ENCODE measurements at regions not wholly inside any gene's neighbourhood (a gene's known extent, or its start where the extent isn't known, plus 50 kb on each side); places are given as distances from the start of the nearest gene placed in this dataset.

DNA sequence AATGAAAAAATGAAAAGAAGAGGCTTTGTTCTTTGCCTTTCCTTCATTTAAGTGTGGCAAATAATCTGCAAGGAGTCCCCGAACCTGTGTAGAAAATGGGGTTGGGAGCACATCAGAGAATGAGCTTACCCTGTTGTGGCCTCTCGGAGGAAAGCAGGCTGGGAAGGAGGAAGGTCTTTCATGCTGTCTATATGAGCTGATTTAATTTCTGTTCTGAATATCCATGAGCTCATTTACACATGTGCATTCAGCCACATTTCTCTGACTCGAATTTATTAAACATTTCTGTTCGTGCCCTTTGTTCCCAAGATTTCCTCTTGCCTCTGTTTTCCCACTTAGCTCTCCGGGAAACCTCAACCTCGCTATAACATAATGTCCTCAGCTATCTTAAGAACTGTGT lies 584.4 kb upstream of the CDH4 start:
- Histone ChIP-seq H3K27me3 (ENCODE audit: low read length) (no peaks in the 10 kb centered on the region), H3K36me3 (ENCODE audit: insufficient read depth, low read length) (no peaks in the 10 kb centered on the region)

GRCh38 chr20:60669211-60669610 lies 582.9 kb upstream of the CDH4 start:
- no peak for DNase-seq
- Histone ChIP-seq H3K4me2 (ENCODE audit: low read depth, low read length, poor library complexity, severe bottlenecking) (no peak overlapping the region), H3K9me3 (ENCODE audit: low read length) (no peaks in the 10 kb centered on the region), H3K4me1 (ENCODE audit: low read length) (no peaks in the 10 kb centered on the region), H4K20me1 (ENCODE audit: insufficient read depth, low read depth, low read length) (no peaks in the 10 kb centered on the region), H3K79me2 (ENCODE audit: low read length) (no peaks in the 10 kb centered on the region), H2AFZ (ENCODE audit: low read length) (no peak overlapping the region), H3K27ac (ENCODE audit: low read length) (no peak overlapping the region), H3K9ac (ENCODE audit: low read length) (no peak overlapping the region), H3K9me2 (replicated peaks; ENCODE audit: insufficient read depth, low read length) (no peaks in the 10 kb centered on the region), H3K4me3 (ENCODE audit: low read length) (no peak overlapping the region), H3K27me3 (ENCODE audit: low read length) (no peaks in the 10 kb centered on the region), H3K36me3 (ENCODE audit: insufficient read depth, low read length) (no peaks in the 10 kb centered on the region)

More for the DNA sequence above, 584.4 kb upstream of the CDH4 start:
- H3K79me2 ChIP-seq (ENCODE audit: low read length), result no peaks in the 10 kb centered on the region
- no peaks in the 10 kb centered on the region for H3K4me1 ChIP-seq (ENCODE audit: low read length)
- no peak for DNase-seq
- H3K9me3 ChIP-seq (ENCODE audit: low read length), result no peaks in the 10 kb centered on the region
- no peak overlapping the region for H3K4me2 ChIP-seq (ENCODE audit: low read depth, low read length, poor library complexity, severe bottlenecking)
- no peaks in the 10 kb centered on the region for H4K20me1 ChIP-seq (ENCODE audit: insufficient read depth, low read depth, low read length)
- H2AFZ ChIP-seq (ENCODE audit: low read length), result no peak overlapping the region
- H3K9me2 ChIP-seq (replicated peaks; ENCODE audit: insufficient read depth, low read length), result no peaks in the 10 kb centered on the region
- no peak overlapping the region for H3K4me3 ChIP-seq (ENCODE audit: low read length)
- no peak overlapping the region for H3K9ac ChIP-seq (ENCODE audit: low read length)
- no peak overlapping the region for H3K27ac ChIP-seq (ENCODE audit: low read length)

DNA sequence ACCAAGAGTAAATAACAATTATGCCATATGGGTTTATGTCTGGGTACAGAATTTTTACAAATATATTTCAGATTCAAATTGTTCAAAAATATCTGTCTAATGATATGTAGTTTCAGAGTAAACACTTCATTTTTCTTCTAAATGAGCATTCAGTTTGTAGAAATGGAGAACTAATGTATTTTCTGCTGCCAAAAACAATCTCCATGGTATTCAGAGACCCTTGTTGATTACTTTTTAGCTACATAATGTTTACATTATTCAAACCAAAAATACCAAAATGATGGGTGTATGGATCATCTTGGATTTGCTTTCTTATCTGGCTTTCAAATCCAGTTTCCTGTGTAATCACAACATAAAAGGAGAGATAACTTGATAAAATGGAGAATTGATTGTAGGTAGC lies 576.0 kb upstream of the CDH4 start:
- Histone ChIP-seq H3K36me3 (ENCODE audit: insufficient read depth, low read length) (no peaks in the 10 kb centered on the region), H3K9me3 (ENCODE audit: low read length) (no peaks in the 10 kb centered on the region), H3K27me3 (ENCODE audit: low read length) (no peaks in the 10 kb centered on the region), H3K4me3 (ENCODE audit: low read length) (no peak overlapping the region), H3K4me1 (ENCODE audit: low read length) (no peaks in the 10 kb centered on the region), H3K9me2 (replicated peaks; ENCODE audit: insufficient read depth, low read length) (no peaks in the 10 kb centered on the region), H2AFZ (ENCODE audit: low read length) (no peak overlapping the region), H4K20me1 (ENCODE audit: insufficient read depth, low read depth, low read length) (no peaks in the 10 kb centered on the region), H3K9ac (ENCODE audit: low read length) (no peak overlapping the region), H3K79me2 (ENCODE audit: low read length) (no peaks in the 10 kb centered on the region), H3K27ac (ENCODE audit: low read length) (no peak overlapping the region), H3K4me2 (ENCODE audit: low read depth, low read length, poor library complexity, severe bottlenecking) (no peak overlapping the region)
- DNase-seq, result no peak

GRCh38 chr20:60677819-60678218 lies 574.2 kb upstream of the CDH4 start:
- H3K27ac ChIP-seq (ENCODE audit: low read length), result no peak overlapping the region
- H3K4me2 ChIP-seq (ENCODE audit: low read depth, low read length, poor library complexity, severe bottlenecking), result no peak overlapping the region
- H3K79me2 ChIP-seq (ENCODE audit: low read length), result no peaks in the 10 kb centered on the region
- H3K4me1 ChIP-seq (ENCODE audit: low read length), result no peaks in the 10 kb centered on the region
- H3K9me3 ChIP-seq (ENCODE audit: low read length), result no peaks in the 10 kb centered on the region
- no peak for DNase-seq
- no peaks in the 10 kb centered on the region for H3K9me2 ChIP-seq (replicated peaks; ENCODE audit: insufficient read depth, low read length)
- no peaks in the 10 kb centered on the region for H4K20me1 ChIP-seq (ENCODE audit: insufficient read depth, low read depth, low read length)
- no peaks in the 10 kb centered on the region for H3K27me3 ChIP-seq (ENCODE audit: low read length)
- no peaks in the 10 kb centered on the region for H3K36me3 ChIP-seq (ENCODE audit: insufficient read depth, low read length)
- H3K9ac ChIP-seq (ENCODE audit: low read length), result no peak overlapping the region
- no peak overlapping the region for H2AFZ ChIP-seq (ENCODE audit: low read length)
- H3K4me3 ChIP-seq (ENCODE audit: low read length), result no peak overlapping the region

DNA sequence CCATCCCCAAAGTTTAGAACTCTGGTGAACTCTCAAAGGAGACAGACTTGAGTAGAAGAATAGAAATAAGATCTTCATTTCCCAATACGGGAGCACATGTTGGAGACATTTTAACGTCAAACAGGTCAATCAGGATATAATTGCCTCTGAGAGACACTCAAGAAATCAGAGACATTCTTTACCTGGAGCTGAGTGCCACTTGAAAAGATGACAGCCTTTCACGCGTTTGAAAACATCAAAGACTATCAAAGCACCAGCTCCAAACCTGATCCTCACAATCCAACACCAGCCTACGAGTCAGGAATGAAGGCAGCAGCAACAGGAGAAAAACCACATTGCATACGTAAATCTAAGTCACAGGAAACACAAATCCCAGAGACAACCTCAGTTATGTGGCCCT lies 571.5 kb upstream of the CDH4 start:
- DNase-seq, result no peak

GRCh38 chr20:60687213-60687612 lies 564.8 kb upstream of the CDH4 start:
- H2AFZ ChIP-seq (ENCODE audit: low read length), result no peak overlapping the region
- H3K27ac ChIP-seq (ENCODE audit: low read length), result no peak overlapping the region
- no peak overlapping the region for H3K4me2 ChIP-seq (ENCODE audit: low read depth, low read length, poor library complexity, severe bottlenecking)
- no peaks in the 10 kb centered on the region for H3K36me3 ChIP-seq (ENCODE audit: insufficient read depth, low read length)
- H3K9ac ChIP-seq (ENCODE audit: low read length), result no peak overlapping the region
- H3K4me1 ChIP-seq (ENCODE audit: low read length), result no peaks in the 10 kb centered on the region
- H3K9me3 ChIP-seq (ENCODE audit: low read length), result no peaks in the 10 kb centered on the region
- H3K79me2 ChIP-seq (ENCODE audit: low read length), result no peaks in the 10 kb centered on the region
- H3K9me2 ChIP-seq (replicated peaks; ENCODE audit: insufficient read depth, low read length), result no peaks in the 10 kb centered on the region
- H4K20me1 ChIP-seq (ENCODE audit: insufficient read depth, low read depth, low read length), result no peaks in the 10 kb centered on the region
- H3K27me3 ChIP-seq (ENCODE audit: low read length), result no peaks in the 10 kb centered on the region
- no peak overlapping the region for H3K4me3 ChIP-seq (ENCODE audit: low read length)
- DNase-seq, result no peak

More for the DNA sequence above, 571.5 kb upstream of the CDH4 start:
- Histone ChIP-seq H3K36me3 (ENCODE audit: insufficient read depth, low read length) (no peaks in the 10 kb centered on the region), H3K79me2 (ENCODE audit: low read length) (no peaks in the 10 kb centered on the region), H3K9me2 (replicated peaks; ENCODE audit: insufficient read depth, low read length) (no peaks in the 10 kb centered on the region), H2AFZ (ENCODE audit: low read length) (no peak overlapping the region), H3K27ac (ENCODE audit: low read length) (no peak overlapping the region), H3K9ac (ENCODE audit: low read length) (no peak overlapping the region), H3K4me1 (ENCODE audit: low read length) (no peaks in the 10 kb centered on the region), H3K4me3 (ENCODE audit: low read length) (no peak overlapping the region), H3K27me3 (ENCODE audit: low read length) (no peaks in the 10 kb centered on the region), H3K9me3 (ENCODE audit: low read length) (no peaks in the 10 kb centered on the region), H4K20me1 (ENCODE audit: insufficient read depth, low read depth, low read length) (no peaks in the 10 kb centered on the region), H3K4me2 (ENCODE audit: low read depth, low read length, poor library complexity, severe bottlenecking) (no peak overlapping the region)

DNA sequence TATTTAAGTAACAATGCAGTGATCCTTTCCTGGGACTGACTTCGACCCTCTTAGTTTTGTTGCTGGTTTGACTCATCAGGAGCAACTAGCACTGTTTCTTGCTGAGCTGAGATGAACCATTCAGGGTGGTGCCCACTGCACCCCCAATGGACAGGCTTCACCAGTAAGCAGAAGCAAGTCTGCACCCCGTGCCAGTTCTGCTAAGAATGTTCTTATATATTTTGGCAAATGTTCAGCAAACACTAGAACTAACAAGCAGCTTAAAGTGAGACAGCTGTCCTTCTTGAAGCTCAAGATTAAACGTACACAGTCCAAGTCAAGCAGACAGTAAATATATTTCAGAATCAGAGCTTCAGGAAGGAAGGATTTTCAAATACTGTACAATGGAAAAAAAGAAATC lies 561.3 kb upstream of the CDH4 start:
- Histone ChIP-seq H3K4me3 (ENCODE audit: low read length) (no peak overlapping the region), H3K79me2 (ENCODE audit: low read length) (no peaks in the 10 kb centered on the region), H4K20me1 (ENCODE audit: insufficient read depth, low read depth, low read length) (no peaks in the 10 kb centered on the region), H3K36me3 (ENCODE audit: insufficient read depth, low read length) (no peaks in the 10 kb centered on the region), H3K9me2 (replicated peaks; ENCODE audit: insufficient read depth, low read length) (no peaks in the 10 kb centered on the region), H2AFZ (ENCODE audit: low read length) (no peak overlapping the region), H3K4me2 (ENCODE audit: low read depth, low read length, poor library complexity, severe bottlenecking) (no peak overlapping the region), H3K9ac (ENCODE audit: low read length) (no peak overlapping the region), H3K4me1 (ENCODE audit: low read length) (no peaks in the 10 kb centered on the region), H3K27me3 (ENCODE audit: low read length) (no peaks in the 10 kb centered on the region), H3K27ac (ENCODE audit: low read length) (no peak overlapping the region), H3K9me3 (ENCODE audit: low read length) (no peaks in the 10 kb centered on the region)
- no peak for DNase-seq

- Histone ChIP-seq H2AFZ (ENCODE audit: low read length) (no peak overlapping the region), H3K9ac (ENCODE audit: low read length) (no peak overlapping the region), H3K79me2 (ENCODE audit: low read length) (no peaks in the 10 kb centered on the region), H3K9me3 (ENCODE audit: low read length) (no peaks in the 10 kb centered on the region), H3K4me2 (ENCODE audit: low read depth, low read length, poor library complexity, severe bottlenecking) (no peak overlapping the region), H3K4me1 (ENCODE audit: low read length) (no peaks in the 10 kb centered on the region), H3K27ac (ENCODE audit: low read length) (no peak overlapping the region), H3K9me2 (replicated peaks; ENCODE audit: insufficient read depth, low read length) (no peaks in the 10 kb centered on the region), H3K4me3 (ENCODE audit: low read length) (no peak overlapping the region), H3K36me3 (ENCODE audit: insufficient read depth, low read length) (no peaks in the 10 kb centered on the region), H4K20me1 (ENCODE audit: insufficient read depth, low read depth, low read length) (no peaks in the 10 kb centered on the region), H3K27me3 (ENCODE audit: low read length) (no peaks in the 10 kb centered on the region)
- DNase-seq, result no peak
Observed at GRCh38 chr20:60691966-60692615, 560.0 kb upstream of the CDH4 start.
